ENCODE measurements at regions not wholly inside any gene's neighbourhood (a gene's known extent, or its start where the extent isn't known, plus 50 kb on each side); places are given as distances from the start of the nearest gene placed in this dataset.

DNA sequence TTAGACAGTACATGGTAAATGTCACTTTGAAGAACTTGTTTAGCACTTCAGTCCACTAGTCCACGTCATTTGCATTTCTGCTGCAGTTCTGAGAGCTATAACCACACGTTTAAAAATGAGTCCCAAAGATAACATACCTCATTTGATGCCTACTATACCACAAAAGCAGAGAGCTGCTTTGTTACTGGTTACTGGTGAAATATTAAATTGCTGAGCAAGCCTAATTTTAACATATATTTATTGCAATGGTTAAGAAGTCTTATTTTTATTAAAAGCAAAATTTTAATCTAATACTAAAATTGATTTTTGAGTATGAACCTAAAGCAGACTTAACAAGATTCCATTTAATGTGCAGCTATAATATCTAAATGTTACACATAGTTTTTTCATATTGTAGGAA lies 1949.7 kb upstream of the PRR20A start:
- H3K4me3 ChIP-seq: no peak overlapping the region
- H3K27ac ChIP-seq: no peak overlapping the region

GRCh38 chr13:55199134-55199533 lies 1941.6 kb upstream of the PRR20A start:
- no peak overlapping the region for H3K4me3 ChIP-seq
- H3K27ac ChIP-seq: no peak overlapping the region
- no peaks in the 10 kb centered on the region for H3K36me3 ChIP-seq (ENCODE audit: insufficient read depth, low read length)
- no peak for TF ChIP-seq FOXP2 (optimal IDR thresholded peaks at IDR 0.05; ENCODE audit: control extremely low read depth, extremely low read length, insufficient read depth)
- TF ChIP-seq EZH2 (IDR thresholded peaks at IDR 0.05): no peak
- no peak for TF ChIP-seq POLR2AphosphoS5 (IDR thresholded peaks at IDR 0.05; ENCODE audit: borderline replicate concordance, low read depth, low read length)
- DNase-seq (ENCODE audit: low read depth, low spot score): no peak
- H3K9ac ChIP-seq (ENCODE audit: insufficient read length): no peak overlapping the region
- no peaks in the 10 kb centered on the region for H3K9me3 ChIP-seq (ENCODE audit: low read depth, low read length)

More for the DNA sequence above, 1949.7 kb upstream of the PRR20A start:
- H3K9me3 ChIP-seq (ENCODE audit: low read depth, low read length): no peaks in the 10 kb centered on the region
- no peak for DNase-seq (ENCODE audit: low read depth, low spot score)
- no peaks in the 10 kb centered on the region for H3K36me3 ChIP-seq (ENCODE audit: insufficient read depth, low read length)
- no peak overlapping the region for H3K9ac ChIP-seq (ENCODE audit: insufficient read length)
- no peak for TF ChIP-seq POLR2AphosphoS5 (IDR thresholded peaks at IDR 0.05; ENCODE audit: borderline replicate concordance, low read depth, low read length)
- TF ChIP-seq EZH2 (IDR thresholded peaks at IDR 0.05): no peak
- no peak for TF ChIP-seq FOXP2 (optimal IDR thresholded peaks at IDR 0.05; ENCODE audit: control extremely low read depth, extremely low read length, insufficient read depth)

DNA sequence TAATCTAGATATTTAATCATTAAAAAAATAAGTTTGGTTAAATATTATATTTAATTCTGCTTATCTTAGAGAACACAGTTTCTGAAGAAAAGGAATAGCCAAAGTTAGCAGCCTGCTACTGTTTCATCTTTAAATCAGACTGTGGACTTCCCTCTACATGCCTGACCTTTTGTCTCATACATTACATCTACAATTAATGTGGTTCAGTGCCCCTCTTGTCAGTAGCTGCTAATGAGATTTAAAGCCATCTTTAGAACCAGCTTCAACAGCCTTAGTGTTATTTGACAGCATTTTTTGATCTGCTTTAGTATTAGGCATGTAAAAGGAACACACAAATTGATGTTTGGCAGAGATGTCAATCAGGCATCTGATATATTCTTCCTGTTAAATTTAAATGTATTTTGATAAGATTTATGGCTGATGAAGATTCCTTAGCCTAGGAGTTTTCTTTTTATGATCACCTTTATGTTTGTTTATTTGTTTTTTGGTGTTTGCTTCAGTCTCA lies 1925.8 kb upstream of the PRR20A start:
- no peak for DNase-seq (ENCODE audit: low read depth, low spot score)

DNA sequence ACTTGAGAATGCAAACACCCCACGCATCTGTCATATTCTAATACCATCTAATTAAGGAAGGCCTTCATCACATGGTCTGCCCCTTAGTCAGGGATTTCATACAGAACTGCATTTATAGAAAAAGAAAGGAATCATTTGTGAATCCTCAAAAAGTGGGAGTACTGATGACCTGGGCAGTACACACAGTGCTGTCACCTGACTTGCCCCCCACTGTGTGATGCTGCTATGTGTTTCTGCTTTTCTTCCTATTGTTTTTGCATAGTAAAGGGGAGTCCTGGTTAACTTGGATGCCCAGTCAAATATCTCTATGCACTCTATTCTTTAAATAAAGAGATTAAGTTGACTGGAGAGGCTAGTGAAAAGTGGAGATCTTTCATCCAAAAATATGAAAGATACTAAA lies 1921.2 kb upstream of the PRR20A start:
- Histone ChIP-seq H3K4me3 (no peak overlapping the region), H3K9me3 (ENCODE audit: low read depth, low read length) (no peaks in the 10 kb centered on the region), H3K9ac (ENCODE audit: insufficient read length) (no peak overlapping the region), H3K36me3 (ENCODE audit: insufficient read depth, low read length) (no peaks in the 10 kb centered on the region), H3K27ac (no peak overlapping the region)
- TF ChIP-seq FOXP2 (optimal IDR thresholded peaks at IDR 0.05; ENCODE audit: control extremely low read depth, extremely low read length, insufficient read depth): no peak
- TF ChIP-seq POLR2AphosphoS5 (IDR thresholded peaks at IDR 0.05; ENCODE audit: borderline replicate concordance, low read depth, low read length): no peak
- no peak for TF ChIP-seq EZH2 (IDR thresholded peaks at IDR 0.05)
- no peak for DNase-seq (ENCODE audit: low read depth, low spot score)

More for the DNA sequence above, 1925.8 kb upstream of the PRR20A start:
- Histone ChIP-seq H3K4me3 (no peak overlapping the region), H3K9ac (ENCODE audit: insufficient read length) (no peak overlapping the region), H3K27ac (no peak overlapping the region), H3K9me3 (ENCODE audit: low read depth, low read length) (no peaks in the 10 kb centered on the region), H3K36me3 (ENCODE audit: insufficient read depth, low read length) (no peaks in the 10 kb centered on the region)
- TF ChIP-seq POLR2AphosphoS5 (IDR thresholded peaks at IDR 0.05; ENCODE audit: borderline replicate concordance, low read depth, low read length) (no peak), EZH2 (IDR thresholded peaks at IDR 0.05) (no peak), FOXP2 (optimal IDR thresholded peaks at IDR 0.05; ENCODE audit: control extremely low read depth, extremely low read length, insufficient read depth) (no peak)

- Histone ChIP-seq H3K27ac (no peak overlapping the region), H3K9me3 (ENCODE audit: low read depth, low read length) (no peaks in the 10 kb centered on the region), H3K36me3 (ENCODE audit: insufficient read depth, low read length) (no peaks in the 10 kb centered on the region), H3K9ac (ENCODE audit: insufficient read length) (no peak overlapping the region), H3K4me3 (no peak overlapping the region)
- DNase-seq (ENCODE audit: low read depth, low spot score): no peak
- TF ChIP-seq POLR2AphosphoS5 (IDR thresholded peaks at IDR 0.05; ENCODE audit: borderline replicate concordance, low read depth, low read length) (no peak), EZH2 (IDR thresholded peaks at IDR 0.05) (no peak), FOXP2 (optimal IDR thresholded peaks at IDR 0.05; ENCODE audit: control extremely low read depth, extremely low read length, insufficient read depth) (no peak)
These were observed 1910.7 kb upstream of the PRR20A start for GRCh38 chr13:55229906-55230569.

- DNase-seq (ENCODE audit: low read depth, low spot score): no peak
- no peaks in the 10 kb centered on the region for H3K9me3 ChIP-seq (ENCODE audit: low read depth, low read length)
- no peak for TF ChIP-seq FOXP2 (optimal IDR thresholded peaks at IDR 0.05; ENCODE audit: control extremely low read depth, extremely low read length, insufficient read depth)
- TF ChIP-seq EZH2 (IDR thresholded peaks at IDR 0.05): no peak
- no peak for TF ChIP-seq POLR2AphosphoS5 (IDR thresholded peaks at IDR 0.05; ENCODE audit: borderline replicate concordance, low read depth, low read length)
- no peak overlapping the region for H3K9ac ChIP-seq (ENCODE audit: insufficient read length)
- H3K4me3 ChIP-seq: no peak overlapping the region
- no peak overlapping the region for H3K27ac ChIP-seq
- no peaks in the 10 kb centered on the region for H3K36me3 ChIP-seq (ENCODE audit: insufficient read depth, low read length)
These were observed 1910.2 kb upstream of the PRR20A start for GRCh38 chr13:55230570-55230908.

DNA sequence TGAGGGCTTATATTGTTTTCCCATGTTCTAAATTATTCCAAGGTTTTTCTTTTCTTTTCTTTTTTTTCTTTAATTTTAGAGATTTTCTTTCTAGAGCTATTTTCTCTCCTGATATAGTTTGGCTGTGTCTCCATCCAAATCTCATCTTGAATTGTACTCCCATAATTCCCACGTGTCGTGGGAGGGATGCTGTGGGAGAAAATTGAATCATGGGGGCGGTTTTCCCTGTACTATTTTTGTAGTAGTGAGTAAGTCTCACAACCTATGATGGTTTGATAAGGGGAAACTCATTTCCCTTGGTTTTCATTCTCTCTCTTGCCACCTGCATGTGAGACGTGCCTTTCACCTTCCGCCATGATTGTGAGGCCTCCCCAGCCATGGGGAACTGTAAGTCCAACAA lies 1906.4 kb upstream of the PRR20A start:
- no peak for TF ChIP-seq EZH2 (IDR thresholded peaks at IDR 0.05)
- TF ChIP-seq FOXP2 (optimal IDR thresholded peaks at IDR 0.05; ENCODE audit: control extremely low read depth, extremely low read length, insufficient read depth): no peak
- TF ChIP-seq POLR2AphosphoS5 (IDR thresholded peaks at IDR 0.05; ENCODE audit: borderline replicate concordance, low read depth, low read length): no peak
- Histone ChIP-seq H3K9ac (ENCODE audit: insufficient read length) (no peak overlapping the region), H3K9me3 (ENCODE audit: low read depth, low read length) (no peaks in the 10 kb centered on the region), H3K36me3 (ENCODE audit: insufficient read depth, low read length) (no peaks in the 10 kb centered on the region), H3K4me3 (no peak overlapping the region), H3K27ac (no peak overlapping the region)
- no peak for DNase-seq (ENCODE audit: low read depth, low spot score)

DNA sequence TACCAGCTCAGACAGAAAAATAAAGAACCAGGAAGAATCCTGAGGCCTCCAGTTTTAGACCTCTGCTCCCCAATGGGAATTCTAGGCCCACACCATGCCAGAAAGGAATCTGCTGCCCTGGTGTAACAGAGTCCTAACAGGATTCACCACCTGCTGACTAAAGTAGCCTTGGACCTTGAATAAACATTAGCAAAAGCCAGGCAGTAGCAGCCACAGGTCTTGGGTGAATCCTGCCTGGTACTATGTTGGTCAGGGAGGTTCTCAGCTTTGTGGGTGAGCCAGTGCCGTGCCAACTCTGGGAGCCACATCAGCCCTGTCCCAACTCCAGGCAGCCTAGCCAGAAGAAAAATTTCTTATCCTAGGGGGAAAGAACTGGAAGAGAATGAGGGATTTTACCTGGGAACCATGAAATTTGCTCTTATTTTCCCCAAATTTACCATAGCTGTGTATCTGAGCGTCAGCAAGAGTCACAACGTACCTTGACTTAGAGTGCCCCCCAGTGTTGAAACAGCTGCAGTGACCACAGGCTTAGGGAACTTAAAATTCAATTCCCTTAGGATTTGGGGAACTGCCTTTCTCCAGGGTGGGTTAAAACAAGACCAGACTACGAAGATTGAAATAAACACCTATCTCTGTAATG lies 1895.6 kb upstream of the PRR20A start:
- Histone ChIP-seq H3K4me3 (no peak overlapping the region), H3K9me3 (ENCODE audit: low read depth, low read length) (0 out of 2 replicates have a peak, but pooled peaks cover 4% of the 10 kb centered on the region), H3K27ac (no peak overlapping the region), H3K36me3 (ENCODE audit: insufficient read depth, low read length) (no peaks in the 10 kb centered on the region), H3K9ac (ENCODE audit: insufficient read length) (no peak overlapping the region)
- no peak for DNase-seq (ENCODE audit: low read depth, low spot score)
- TF ChIP-seq FOXP2 (optimal IDR thresholded peaks at IDR 0.05; ENCODE audit: control extremely low read depth, extremely low read length, insufficient read depth): no peak
- no peak for TF ChIP-seq POLR2AphosphoS5 (IDR thresholded peaks at IDR 0.05; ENCODE audit: borderline replicate concordance, low read depth, low read length)
- TF ChIP-seq EZH2 (IDR thresholded peaks at IDR 0.05): no peak
